Neural progenitor cell (in vitro differentiated cells): ENCODE measurements at regions not wholly inside any gene's neighbourhood (a gene's known extent, or its start where the extent isn't known, plus 50 kb on each side); places are given as distances from the start of the nearest gene placed in this dataset.

Experiments used
- CTCF ChIP-seq: fragments of 200-600 bp; sonication (generic); IDR thresholded peaks from 2 replicates; pipeline ENCODE4 v1.5.1; 2017; ENCODE audit warnings: antibody characterized with exemption, mild to moderate bottlenecking
- EZH2 ChIP-seq: fragments of 200-600 bp; sonication (generic); IDR thresholded peaks from 2 replicates; pipeline ENCODE4 v1.6.1; 2017; ENCODE audit warnings: antibody characterized with exemption, mild to moderate bottlenecking, moderate library complexity
- EZH2phosphoT487 ChIP-seq: fragments of 200-600 bp; sonication (generic); IDR thresholded peaks from 2 replicates; pipeline ENCODE4 v1.6.1; 2017; ENCODE audit warnings: antibody characterized with exemption

DNA sequence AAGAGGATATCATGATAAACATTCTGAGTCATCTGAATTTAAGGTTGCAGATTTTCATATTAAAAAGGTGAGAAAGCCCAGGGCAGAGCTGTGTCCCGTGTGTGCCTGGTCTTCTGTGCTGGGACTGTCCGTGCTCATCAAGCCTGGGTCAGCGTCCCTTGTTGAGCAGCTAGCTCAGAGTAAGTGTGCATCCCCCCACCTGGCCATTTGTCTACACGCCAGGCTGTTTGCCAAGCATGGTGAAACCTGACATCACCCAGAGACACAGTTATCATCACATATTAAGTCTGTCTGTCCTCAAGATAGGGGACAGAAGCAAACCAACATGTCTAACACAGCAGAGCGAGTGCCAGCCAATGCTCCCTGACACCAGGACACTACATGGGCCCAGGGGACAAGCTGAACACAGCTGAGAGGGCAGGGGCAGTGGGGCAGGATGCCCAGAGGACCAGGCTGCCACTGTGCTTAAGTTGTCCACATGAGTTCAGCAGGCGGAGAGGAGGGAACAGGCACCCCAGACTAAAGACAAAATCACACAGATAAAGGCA lies 57.9 kb upstream of the CNEP1R1 start:
- TF ChIP-seq CTCF: no peak
- no peak for TF ChIP-seq EZH2
- no peak for TF ChIP-seq EZH2phosphoT487
